ENCODE measurements at regions not wholly inside any gene's neighbourhood (a gene's known extent, or its start where the extent isn't known, plus 50 kb on each side); places are given as distances from the start of the nearest gene placed in this dataset.

DNA sequence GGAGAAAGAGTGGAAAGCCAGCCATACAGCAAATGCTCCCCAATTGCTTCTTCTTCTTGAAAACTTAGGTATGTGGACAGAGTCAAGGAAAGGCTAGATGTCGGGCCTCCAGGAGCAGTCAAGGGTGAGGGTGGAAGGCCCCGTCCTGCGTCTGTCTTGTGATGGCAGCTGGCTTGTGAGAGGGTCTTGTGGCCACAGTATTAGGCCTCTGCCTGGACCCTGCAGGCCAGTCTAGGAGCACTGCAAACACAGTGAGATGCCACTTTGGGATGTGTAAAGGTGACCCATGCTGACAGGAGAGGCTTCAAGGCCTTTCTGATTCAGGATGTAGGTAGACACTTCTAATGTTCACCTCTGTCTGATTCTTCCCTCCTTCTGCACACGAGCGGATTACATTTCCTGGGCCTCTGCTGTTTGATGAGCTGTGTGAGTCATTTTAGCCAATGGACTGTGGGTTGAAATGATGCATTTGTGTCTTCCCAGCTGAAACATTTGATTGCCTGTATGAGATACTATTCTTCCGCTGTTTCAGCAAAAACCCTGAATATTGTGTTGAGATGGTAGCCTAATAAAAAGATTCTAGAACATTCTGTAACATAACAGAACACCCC, 135.4 kb downstream of the EMX2 start (continued):
- TF ChIP-seq BRCA1 (IDR thresholded peaks at IDR 0.05; ENCODE audit: low read depth, low read length) (no peak), SP1 (IDR thresholded peaks at IDR 0.05; ENCODE audit: low read depth, low read length) (no peak), RAD21 (IDR thresholded peaks at IDR 0.05 in 1 of 2, conservative IDR thresholded peaks at IDR 0.05 in 1 of 2; ENCODE audit: low read depth in 2 of 2, low read length in 2 of 2) (no peak), JUN (IDR thresholded peaks at IDR 0.05; ENCODE audit: low read depth, low read length) (no peak)

Data from H1 (cell line).